ENCODE measurements at regions not wholly inside any gene's neighbourhood (a gene's known extent, or its start where the extent isn't known, plus 50 kb on each side); places are given as distances from the start of the nearest gene placed in this dataset.
"Not testable (repeated sequence)": the region's sequence is repeated elsewhere in the genome, so short reads cannot be mapped to it uniquely, and the experiment has no call there.

- no peak for DNase-seq
Measured at GRCh38 chr17:14460516-14461226, 159.8 kb downstream of the HS3ST3B1 start.

GRCh38 chr17:14459955-14460354 is 159.1 kb downstream of the HS3ST3B1 start:
- DNase-seq = no peak

- no peak for DNase-seq
Measured at GRCh38 chr17:14458724-14459123, 157.8 kb downstream of the HS3ST3B1 start.

GRCh38 chr17:14454746-14455145 is 153.9 kb downstream of the HS3ST3B1 start:
- no peak for DNase-seq

- no peak for DNase-seq
Measured at GRCh38 chr17:14452856-14453255, 152.0 kb downstream of the HS3ST3B1 start.

- DNase-seq = no peak
Measured at GRCh38 chr17:14451729-14452191, 150.9 kb downstream of the HS3ST3B1 start.

GRCh38 chr17:14448818-14449217 is 147.9 kb downstream of the HS3ST3B1 start:
- no peak for DNase-seq

GRCh38 chr17:14446825-14447224 is 145.9 kb downstream of the HS3ST3B1 start:
- no peak for DNase-seq

- no peak for DNase-seq
Measured at GRCh38 chr17:14444915-14445314, 144.0 kb downstream of the HS3ST3B1 start.

- no peak for DNase-seq
Measured at GRCh38 chr17:14442798-14443528, 142.1 kb downstream of the HS3ST3B1 start.

- DNase-seq = no peak
Measured at GRCh38 chr17:14437176-14437575, 136.3 kb downstream of the HS3ST3B1 start.

GRCh38 chr17:14436266-14436665 is 135.4 kb downstream of the HS3ST3B1 start:
- DNase-seq = no peak

GRCh38 chr17:14434506-14434905 is 133.6 kb downstream of the HS3ST3B1 start:
- DNase-seq = no peak

GRCh38 chr17:14432079-14432478 is 131.2 kb downstream of the HS3ST3B1 start:
- no peak for DNase-seq

- no peak for DNase-seq
Measured at GRCh38 chr17:14429084-14429483, 128.2 kb downstream of the HS3ST3B1 start.

- no peak for DNase-seq
Measured at GRCh38 chr17:14428648-14429029, 127.8 kb downstream of the HS3ST3B1 start.

- DNase-seq = no peak
Measured at GRCh38 chr17:14427900-14428647, 127.2 kb downstream of the HS3ST3B1 start.

GRCh38 chr17:14423156-14423555 is 122.3 kb downstream of the HS3ST3B1 start:
- DNase-seq = not testable (repeated sequence)

- no peak for DNase-seq
Measured at GRCh38 chr17:14417336-14417735, 116.5 kb downstream of the HS3ST3B1 start.

- no peak for DNase-seq
Measured at GRCh38 chr17:14409292-14409691, 108.4 kb downstream of the HS3ST3B1 start.

- DNase-seq = no peak
Measured at GRCh38 chr17:14407541-14407940, 106.7 kb downstream of the HS3ST3B1 start.

- DNase-seq = no peak
Measured at GRCh38 chr17:14405189-14405588, 104.3 kb downstream of the HS3ST3B1 start.
